ENCODE measurements at regions not wholly inside any gene's neighbourhood (a gene's known extent, or its start where the extent isn't known, plus 50 kb on each side); places are given as distances from the start of the nearest gene placed in this dataset.

DNA sequence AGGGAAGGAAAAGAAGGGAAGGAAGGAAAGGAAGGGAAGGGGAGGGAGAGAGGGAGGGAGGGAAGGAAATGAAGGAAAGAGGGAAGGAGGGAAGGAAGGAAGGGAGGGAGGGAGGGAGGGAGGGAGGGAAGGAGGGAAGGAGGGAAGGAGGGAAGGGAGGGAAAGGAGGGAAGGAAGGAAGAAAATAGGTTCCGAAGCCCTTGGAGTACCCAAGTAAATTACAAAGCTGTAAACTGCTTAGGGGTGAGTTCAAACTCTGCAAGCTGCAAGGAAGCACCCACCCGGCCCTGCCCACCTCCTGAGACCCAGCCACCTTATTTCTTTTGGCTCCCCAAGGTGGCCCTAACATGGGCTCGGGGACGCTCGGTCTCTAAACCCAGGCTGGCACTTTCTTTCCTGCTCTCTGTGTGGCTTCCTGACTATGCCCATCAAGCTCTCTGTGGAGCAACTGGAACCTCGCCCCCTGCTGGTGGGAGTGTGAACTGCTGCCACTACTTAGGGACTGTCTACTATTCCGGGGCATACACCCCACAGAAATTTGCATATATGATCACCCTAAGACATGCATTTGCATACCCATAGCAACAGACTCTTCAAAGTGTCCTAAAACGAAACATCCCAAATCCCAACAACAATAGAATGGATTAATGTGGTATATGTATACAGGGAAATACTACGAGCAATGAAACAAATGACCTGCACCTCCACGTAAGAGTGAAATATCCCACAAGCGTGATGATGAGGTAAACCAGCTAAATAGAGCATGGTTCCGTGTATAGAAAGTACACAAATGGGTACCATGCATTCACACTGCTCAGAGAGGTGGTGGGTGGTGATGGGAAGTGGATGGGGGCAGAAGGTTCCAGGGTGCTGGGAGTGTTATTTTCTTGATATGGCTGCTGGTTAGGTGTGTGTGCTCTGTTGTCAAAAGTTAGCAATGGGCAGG is 151.7 kb upstream of the TBL1X start:
- TF ChIP-seq, protein P1, sequence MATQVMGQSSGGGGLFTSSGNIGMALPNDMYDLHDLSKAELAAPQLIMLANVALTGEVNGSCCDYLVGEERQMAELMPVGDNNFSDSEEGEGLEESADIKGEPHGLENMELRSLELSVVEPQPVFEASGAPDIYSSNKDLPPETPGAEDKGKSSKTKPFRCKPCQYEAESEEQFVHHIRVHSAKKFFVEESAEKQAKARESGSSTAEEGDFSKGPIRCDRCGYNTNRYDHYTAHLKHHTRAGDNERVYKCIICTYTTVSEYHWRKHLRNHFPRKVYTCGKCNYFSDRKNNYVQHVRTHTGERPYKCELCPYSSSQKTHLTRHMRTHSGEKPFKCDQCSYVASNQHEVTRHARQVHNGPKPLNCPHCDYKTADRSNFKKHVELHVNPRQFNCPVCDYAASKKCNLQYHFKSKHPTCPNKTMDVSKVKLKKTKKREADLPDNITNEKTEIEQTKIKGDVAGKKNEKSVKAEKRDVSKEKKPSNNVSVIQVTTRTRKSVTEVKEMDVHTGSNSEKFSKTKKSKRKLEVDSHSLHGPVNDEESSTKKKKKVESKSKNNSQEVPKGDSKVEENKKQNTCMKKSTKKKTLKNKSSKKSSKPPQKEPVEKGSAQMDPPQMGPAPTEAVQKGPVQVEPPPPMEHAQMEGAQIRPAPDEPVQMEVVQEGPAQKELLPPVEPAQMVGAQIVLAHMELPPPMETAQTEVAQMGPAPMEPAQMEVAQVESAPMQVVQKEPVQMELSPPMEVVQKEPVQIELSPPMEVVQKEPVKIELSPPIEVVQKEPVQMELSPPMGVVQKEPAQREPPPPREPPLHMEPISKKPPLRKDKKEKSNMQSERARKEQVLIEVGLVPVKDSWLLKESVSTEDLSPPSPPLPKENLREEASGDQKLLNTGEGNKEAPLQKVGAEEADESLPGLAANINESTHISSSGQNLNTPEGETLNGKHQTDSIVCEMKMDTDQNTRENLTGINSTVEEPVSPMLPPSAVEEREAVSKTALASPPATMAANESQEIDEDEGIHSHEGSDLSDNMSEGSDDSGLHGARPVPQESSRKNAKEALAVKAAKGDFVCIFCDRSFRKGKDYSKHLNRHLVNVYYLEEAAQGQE (IDR thresholded peaks at IDR 0.05; ENCODE audit: insufficient read depth in 1 of 2, low read depth in 2 of 2, low read length in 2 of 2) = no peak
- no peak for TF ChIP-seq POLR2AphosphoS5 (IDR thresholded peaks at IDR 0.05; ENCODE audit: low read depth, low read length)
- no peak for TF ChIP-seq TAF1 (IDR thresholded peaks at IDR 0.05; ENCODE audit: borderline replicate concordance, insufficient read depth, low read length)
- no peak for TF ChIP-seq SIN3A (IDR thresholded peaks at IDR 0.05; ENCODE audit: borderline replicate concordance, insufficient read depth, low read length)
